ENCODE measurements at regions not wholly inside any gene's neighbourhood (a gene's known extent, or its start where the extent isn't known, plus 50 kb on each side); places are given as distances from the start of the nearest gene placed in this dataset.

DNA sequence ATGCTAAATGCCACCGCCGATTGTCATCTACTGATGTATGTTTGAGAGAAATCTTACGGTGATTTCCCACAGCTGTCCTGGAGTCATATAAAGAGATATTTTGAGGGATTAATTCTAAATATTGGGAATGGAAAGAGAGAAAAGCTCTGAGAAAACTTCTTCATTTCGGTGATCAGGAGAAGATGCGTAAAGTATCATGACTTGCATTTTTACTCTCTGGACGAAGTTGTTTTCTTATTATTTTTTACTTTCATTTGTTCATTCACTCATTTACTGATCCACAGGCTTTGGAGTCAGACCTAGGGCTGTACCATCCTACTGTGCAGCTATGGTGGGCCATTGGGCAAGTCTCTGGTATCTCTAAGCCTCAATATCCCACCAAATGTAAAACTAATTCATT, 58.4 kb upstream of the RUNX1 start:
- TF ChIP-seq CTCF (conservative IDR thresholded peaks at IDR 0.05; ENCODE audit: low read length), result no peak
- no peak for TF ChIP-seq EZH2phosphoT487 (IDR thresholded peaks at IDR 0.05; ENCODE audit: borderline replicate concordance)
